ENCODE measurements at regions not wholly inside any gene's neighbourhood (a gene's known extent, or its start where the extent isn't known, plus 50 kb on each side); places are given as distances from the start of the nearest gene placed in this dataset.

GRCh38 chr18:47425365-47425764 lies 173.9 kb upstream of the SKOR2 start:
- DNase-seq (ENCODE audit: extremely low spot score in 2 of 2): no peak
- Histone ChIP-seq H3K4me3 (no peak overlapping the region), H3K27ac (no peak overlapping the region), H3K9me3 (no peaks in the 10 kb centered on the region), H3K36me3 (no peaks in the 10 kb centered on the region), H3K4me1 (peaks cover 4% of the 10 kb centered on the region), H3K27me3 (no peaks in the 10 kb centered on the region)
- intact Hi-C loops (cut with DNase I): no loop called here
- TF ChIP-seq POLR2A (IDR thresholded peaks at IDR 0.05): no peak
- no peak for TF ChIP-seq CTCF (IDR thresholded peaks at IDR 0.05)
- no peak for TF ChIP-seq POLR2AphosphoS5 (IDR thresholded peaks at IDR 0.05; ENCODE audit: insufficient read depth in 1 of 2, low read depth in 1 of 2)

GRCh38 chr18:47422524-47422923 lies 171.1 kb upstream of the SKOR2 start:
- H3K36me3 ChIP-seq: no peaks in the 10 kb centered on the region
- no peak for TF ChIP-seq POLR2A (IDR thresholded peaks at IDR 0.05)
- no peak for TF ChIP-seq POLR2AphosphoS5 (IDR thresholded peaks at IDR 0.05; ENCODE audit: insufficient read depth in 1 of 2, low read depth in 1 of 2)
- TF ChIP-seq CTCF (IDR thresholded peaks at IDR 0.05): no peak
- H3K9me3 ChIP-seq: no peaks in the 10 kb centered on the region
- no peaks in the 10 kb centered on the region for H3K27me3 ChIP-seq
- H3K4me1 ChIP-seq: peaks cover 3% of the 10 kb centered on the region
- intact Hi-C loops (cut with DNase I): no loop called here
- no peak for DNase-seq (ENCODE audit: extremely low spot score in 2 of 2)
- no peak overlapping the region for H3K4me3 ChIP-seq
- no peak overlapping the region for H3K27ac ChIP-seq

GRCh38 chr18:47420130-47420529 lies 168.7 kb upstream of the SKOR2 start:
- no peak for TF ChIP-seq POLR2A (IDR thresholded peaks at IDR 0.05)
- TF ChIP-seq POLR2AphosphoS5 (IDR thresholded peaks at IDR 0.05; ENCODE audit: insufficient read depth in 1 of 2, low read depth in 1 of 2): no peak
- TF ChIP-seq CTCF (IDR thresholded peaks at IDR 0.05): no peak
- Histone ChIP-seq H3K36me3 (no peaks in the 10 kb centered on the region), H3K27me3 (no peaks in the 10 kb centered on the region), H3K27ac (no peak overlapping the region), H3K9me3 (no peaks in the 10 kb centered on the region), H3K4me3 (no peak overlapping the region), H3K4me1 (no peaks in the 10 kb centered on the region)
- no peak for DNase-seq (ENCODE audit: extremely low spot score in 2 of 2)
- intact Hi-C loops (cut with DNase I): no loop called here

- H3K4me3 ChIP-seq: no peak overlapping the region
- TF ChIP-seq POLR2A (IDR thresholded peaks at IDR 0.05) (no peak), POLR2AphosphoS5 (IDR thresholded peaks at IDR 0.05; ENCODE audit: insufficient read depth in 1 of 2, low read depth in 1 of 2) (no peak), CTCF (IDR thresholded peaks at IDR 0.05) (no peak)
- intact Hi-C loops (cut with DNase I): no loop called here
These were observed 167.3 kb upstream of the SKOR2 start for GRCh38 chr18:47418746-47419145.

GRCh38 chr18:47417807-47418206 lies 166.3 kb upstream of the SKOR2 start:
- H3K27me3 ChIP-seq: no peaks in the 10 kb centered on the region
- no peak for TF ChIP-seq POLR2A (IDR thresholded peaks at IDR 0.05)
- TF ChIP-seq CTCF (IDR thresholded peaks at IDR 0.05): no peak
- no peak for TF ChIP-seq POLR2AphosphoS5 (IDR thresholded peaks at IDR 0.05; ENCODE audit: insufficient read depth in 1 of 2, low read depth in 1 of 2)
- H3K4me1 ChIP-seq: no peaks in the 10 kb centered on the region
- no peak for DNase-seq (ENCODE audit: extremely low spot score in 2 of 2)
- no peaks in the 10 kb centered on the region for H3K36me3 ChIP-seq
- no peak overlapping the region for H3K27ac ChIP-seq
- intact Hi-C loops (cut with DNase I): no loop called here
- no peak overlapping the region for H3K4me3 ChIP-seq
- no peaks in the 10 kb centered on the region for H3K9me3 ChIP-seq

More at GRCh38 chr18:47418746-47419145, 167.3 kb upstream of the SKOR2 start:
- no peaks in the 10 kb centered on the region for H3K27me3 ChIP-seq
- no peaks in the 10 kb centered on the region for H3K4me1 ChIP-seq
- H3K27ac ChIP-seq: no peak overlapping the region
- no peak for DNase-seq (ENCODE audit: extremely low spot score in 2 of 2)
- H3K9me3 ChIP-seq: no peaks in the 10 kb centered on the region
- H3K36me3 ChIP-seq: no peaks in the 10 kb centered on the region

Measured in vagina (tissue), 2 donors.